GM19043 (cell line): ENCODE measurements at regions not wholly inside any gene's neighbourhood (a gene's known extent, or its start where the extent isn't known, plus 50 kb on each side); places are given as distances from the start of the nearest gene placed in this dataset.
A peak's percentile ranks its signal among the peaks of the same experiment; 100 is the strongest.
"Not testable (repeated sequence)": the region's sequence is repeated elsewhere in the genome, so short reads cannot be mapped to it uniquely, and the experiment has no call there.

Experiments used
- ATAC-seq: cut with Tn5 transposase; IDR thresholded peaks from one replicate; pipeline ENCODE4 v1.9.1; 2021; ENCODE audit warnings: low read depth; ENCODE audit not compliant: unreplicated experiment

DNA sequence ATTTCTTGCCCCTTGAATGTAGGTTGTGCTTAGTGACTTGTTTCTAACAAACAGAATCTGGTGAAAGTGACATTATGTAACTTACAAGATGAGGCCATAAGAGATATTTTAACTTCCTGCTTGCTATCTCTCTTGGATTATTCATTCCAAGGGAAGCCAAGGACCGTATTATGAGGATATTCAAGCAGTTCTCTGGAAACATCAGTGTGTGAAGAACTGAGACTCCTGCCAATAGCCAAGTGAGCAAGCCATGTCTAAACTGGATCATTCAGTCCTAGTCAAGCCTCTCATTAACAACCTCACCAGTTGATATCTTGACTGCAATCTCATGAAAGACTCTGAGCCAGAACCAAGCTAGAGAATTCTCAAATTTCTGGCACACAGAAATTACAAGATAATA is 765.1 kb upstream of the SLC8A1 start:
- ATAC-seq, result no peak

DNA sequence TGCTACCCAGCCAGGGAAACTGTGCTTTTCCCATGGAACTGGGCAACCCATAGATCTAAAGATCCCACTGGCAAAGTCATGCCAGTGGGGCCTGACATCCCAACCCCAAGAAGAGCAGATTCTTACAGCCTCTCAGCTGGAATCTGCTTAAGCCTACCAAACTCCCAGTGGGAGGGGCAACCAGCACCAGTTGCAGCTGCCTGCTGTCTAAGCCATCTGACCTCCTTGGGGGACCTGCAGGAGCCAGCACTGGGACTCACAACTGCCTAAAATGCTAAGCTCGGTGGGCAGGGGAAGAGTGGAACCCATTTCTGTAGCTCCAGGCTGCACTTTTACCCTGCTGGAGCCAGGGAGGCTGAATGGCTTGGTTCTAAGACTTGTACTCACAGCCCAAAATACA is 770.7 kb upstream of the SLC8A1 start:
- no peak for ATAC-seq

DNA sequence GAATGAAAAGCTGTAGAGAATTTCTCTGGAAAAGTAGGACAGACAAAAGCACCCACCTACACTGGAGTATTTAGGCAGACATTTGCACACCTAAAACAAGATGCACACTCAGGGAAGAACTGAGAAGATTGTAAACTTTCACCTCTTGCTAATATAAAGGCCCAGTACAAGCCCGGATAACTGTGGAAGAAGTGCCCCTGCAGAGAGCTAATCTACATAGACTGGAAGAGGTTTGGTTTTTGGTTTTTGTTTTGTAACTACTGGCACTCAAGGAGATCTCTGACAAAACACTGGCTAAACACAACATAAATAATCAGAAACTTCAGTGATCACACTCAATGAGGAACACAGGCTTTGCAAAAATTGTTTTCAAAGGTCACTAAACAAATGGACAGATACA is 782.2 kb upstream of the SLC8A1 start:
- no peak for ATAC-seq

DNA sequence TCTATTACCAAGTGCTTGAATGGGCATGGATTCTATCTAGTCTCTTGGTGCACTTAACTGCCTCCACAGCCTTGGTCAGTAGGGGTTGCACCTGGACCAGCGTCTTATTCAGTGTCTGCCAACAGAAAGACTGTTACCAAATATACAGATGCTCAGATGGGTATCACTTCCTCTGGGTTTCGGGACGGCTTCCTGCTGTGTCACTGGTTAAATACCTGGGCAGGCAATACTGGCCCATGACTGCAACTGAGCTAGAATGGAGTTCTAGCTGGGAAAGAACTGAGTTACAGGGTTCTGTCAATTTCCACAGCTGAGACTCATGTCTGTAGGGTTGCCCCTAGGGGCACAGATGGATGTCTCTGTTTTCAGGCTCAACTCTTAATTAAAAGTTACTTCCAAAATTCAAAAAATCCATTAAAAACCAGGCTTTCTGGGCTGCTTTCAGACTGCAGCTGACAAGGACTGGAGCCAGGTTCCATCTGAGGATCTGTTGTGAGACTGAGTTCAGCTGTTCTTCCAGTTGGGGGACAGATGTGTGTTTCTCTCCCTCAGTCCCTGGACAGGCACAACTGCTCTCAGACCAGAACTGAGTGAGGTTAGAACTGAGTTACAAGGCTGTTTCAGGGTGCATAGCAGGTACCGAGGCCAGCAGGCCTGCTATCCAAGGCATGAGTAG is 789.6 kb upstream of the SLC8A1 start:
- ATAC-seq, result peak; percentile 77

DNA sequence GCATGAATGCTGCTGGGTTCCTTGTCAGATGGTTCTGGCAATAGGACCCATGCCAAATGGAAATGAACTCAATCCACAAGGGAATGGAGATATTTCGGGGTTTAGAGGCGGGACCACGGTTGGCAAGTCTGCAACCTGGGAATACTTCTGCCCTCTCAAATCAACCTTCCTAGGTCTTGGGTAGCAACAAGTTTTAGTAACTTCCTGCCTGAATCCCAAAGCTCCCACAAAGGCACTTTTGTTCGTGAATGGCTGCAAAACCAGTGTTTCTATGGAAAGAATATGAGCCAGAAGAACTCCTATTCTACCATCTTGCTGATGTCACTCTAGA is 790.1 kb upstream of the SLC8A1 start:
- no peak for ATAC-seq

DNA sequence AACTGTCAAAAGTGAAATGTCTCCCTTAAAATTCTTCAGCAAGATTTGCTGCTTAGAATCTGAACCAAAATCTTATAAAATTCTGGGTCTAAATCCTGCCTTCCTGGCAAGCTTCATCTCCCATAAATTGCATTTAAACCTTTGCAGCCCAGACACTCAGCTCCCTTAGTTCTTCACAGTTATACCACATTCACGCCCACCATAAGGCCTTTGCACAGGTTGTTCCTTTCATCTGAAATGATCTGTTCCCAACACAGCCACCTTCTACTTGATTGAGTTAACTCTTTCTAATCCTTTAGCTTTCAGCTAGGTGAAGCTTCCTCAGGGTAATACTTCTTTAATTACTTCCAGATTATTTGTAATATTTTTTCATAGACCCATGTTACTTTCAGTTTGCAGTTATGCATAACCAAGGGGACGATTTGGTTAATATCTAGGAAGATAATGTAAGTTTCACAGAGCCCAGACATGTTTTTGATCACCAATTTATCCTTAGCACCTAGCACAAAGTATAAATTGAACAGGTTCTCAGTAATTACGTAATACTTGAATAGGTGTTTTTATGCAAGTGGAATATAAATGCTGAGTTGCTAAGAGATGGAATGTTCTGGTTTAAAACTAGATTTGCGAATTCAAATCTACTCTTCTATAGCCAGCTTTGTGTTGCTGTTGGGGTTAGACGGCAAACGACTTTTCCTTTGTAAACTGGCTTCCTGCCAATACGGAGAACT is 779.7 kb upstream of the PKDCC start:
- no peak for ATAC-seq

DNA sequence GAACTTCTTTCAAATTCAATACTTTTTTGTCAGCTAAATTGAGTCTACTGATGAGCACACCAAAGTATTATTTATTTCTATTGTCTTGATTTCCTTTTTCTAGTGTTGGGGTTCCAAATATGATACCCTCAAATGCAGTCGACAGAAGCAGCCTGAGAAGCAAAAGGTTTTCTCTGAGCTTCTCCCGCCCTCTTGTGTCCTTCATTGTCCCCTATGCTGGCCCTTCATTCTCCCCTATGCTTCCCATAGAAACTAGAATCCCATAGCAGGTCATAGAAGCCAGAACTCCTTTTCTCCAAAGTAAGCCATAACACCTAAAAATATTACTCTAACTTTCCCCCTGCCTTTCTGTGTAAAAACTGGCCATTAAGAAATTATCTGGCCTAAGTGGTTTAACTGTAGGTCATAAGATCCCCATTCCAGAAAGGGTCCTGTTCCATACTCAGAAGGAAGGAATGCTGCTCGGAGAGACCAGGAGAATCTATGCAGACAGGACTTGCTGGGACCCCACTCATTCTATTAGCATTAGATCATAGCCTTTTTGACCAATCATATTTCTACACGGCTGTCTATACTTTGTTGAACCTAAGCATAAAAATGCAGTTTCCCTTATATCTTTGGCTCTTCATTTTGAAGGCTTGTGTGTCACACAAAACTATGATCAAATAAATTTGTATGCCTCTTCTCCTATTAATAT is 764.6 kb upstream of the PKDCC start:
- ATAC-seq, result no peak

DNA sequence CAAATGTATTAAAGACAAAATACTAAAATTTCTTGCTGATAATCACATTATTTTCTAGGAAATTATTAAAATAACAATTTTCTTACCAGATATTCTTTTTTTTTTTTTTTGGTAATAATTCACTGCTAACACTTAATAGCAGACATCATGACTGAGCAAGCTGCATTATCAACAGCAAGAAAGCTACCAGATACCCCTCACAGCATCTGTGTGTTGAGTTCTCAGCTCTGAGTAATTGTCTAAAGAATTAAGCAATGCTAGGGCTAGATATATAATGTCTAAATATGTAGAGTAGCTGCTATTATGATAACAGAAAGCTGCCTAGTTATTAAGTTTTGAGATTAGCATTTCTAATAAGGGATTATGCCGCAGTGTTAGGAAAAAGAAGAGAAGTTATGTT is 754.3 kb upstream of the PKDCC start:
- no peak for ATAC-seq

DNA sequence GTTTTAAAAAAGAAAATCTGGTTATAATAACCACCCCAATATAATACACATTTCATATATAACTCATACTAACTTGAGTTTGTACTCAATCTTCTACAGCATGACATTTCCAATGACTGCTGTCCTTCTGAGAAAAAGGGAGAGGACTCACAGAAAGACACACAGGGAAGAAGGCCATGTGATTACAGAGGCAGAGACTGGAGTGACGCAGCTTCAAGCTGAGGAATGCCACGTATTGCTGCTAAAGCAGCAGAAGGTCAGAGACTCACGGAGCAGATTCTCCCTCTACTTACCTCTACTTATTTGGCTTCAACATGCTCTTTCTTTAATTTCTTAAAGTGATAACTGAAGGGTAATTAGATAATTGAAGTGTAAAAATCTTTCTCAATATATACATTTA is 753.5 kb upstream of the PKDCC start:
- no peak for ATAC-seq

DNA sequence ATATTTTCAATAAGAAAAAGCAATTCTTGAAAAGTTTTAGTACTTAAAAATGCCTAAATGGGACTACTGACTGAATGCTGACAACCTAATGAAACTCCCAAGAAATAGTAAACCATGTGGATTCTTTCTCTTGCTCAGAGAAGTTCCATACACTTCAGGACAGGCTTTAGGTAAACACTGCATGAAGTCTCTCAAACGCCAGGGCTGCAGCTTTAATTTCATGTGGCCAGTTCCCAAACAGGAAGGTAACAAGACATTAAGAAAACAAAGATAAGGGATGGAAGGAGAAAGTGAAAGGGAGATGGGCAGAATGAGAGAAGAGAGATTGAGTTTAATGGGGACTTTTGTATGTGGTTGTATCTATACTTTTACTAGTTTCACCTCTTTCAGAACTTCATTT is 734.7 kb upstream of the PKDCC start:
- no peak for ATAC-seq

DNA sequence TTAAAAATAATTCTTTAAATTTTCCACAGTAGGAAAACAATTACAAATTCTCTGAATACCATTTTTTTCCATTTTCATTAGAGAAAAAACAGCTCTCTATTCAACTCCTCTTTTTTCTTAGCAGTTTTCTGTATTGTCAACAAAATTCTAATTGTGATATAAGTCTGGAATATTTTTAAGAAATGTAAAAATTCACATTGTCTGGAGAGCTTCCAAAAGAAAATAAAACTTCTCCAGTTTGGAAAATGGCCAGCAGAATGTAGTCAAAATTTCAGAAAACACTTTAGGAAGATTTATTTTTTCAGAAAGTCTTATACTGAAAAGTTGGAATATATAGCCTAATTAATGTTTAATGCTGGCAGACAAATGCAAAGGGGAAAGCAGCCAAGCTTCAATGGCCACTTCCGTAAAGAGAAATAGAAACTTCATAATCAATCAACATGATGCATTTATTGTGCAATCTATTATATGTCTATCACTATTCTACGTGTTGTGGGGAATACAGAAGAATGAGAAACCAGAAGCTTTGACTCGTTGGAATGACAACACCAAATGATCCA is 733.2 kb upstream of the PKDCC start:
- ATAC-seq, result no peak

DNA sequence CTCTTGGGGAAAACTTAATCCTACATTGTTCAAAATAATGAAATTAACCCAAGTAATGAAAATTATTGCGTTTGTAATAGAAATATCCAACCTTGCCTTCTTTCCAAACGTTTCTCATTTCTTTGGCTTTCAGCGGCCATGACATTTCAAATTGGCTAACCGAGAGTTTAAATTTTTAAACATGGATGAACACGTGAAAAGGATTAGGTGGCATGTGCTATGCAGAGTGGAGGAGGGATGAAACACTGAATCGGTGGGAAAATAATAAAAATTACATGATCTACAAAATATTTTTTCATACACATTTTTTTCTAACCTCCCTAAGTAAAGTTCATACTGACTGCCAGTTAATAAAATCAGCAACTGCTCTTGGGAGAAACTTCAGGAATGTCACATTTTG is 728.4 kb upstream of the PKDCC start:
- no peak for ATAC-seq

DNA sequence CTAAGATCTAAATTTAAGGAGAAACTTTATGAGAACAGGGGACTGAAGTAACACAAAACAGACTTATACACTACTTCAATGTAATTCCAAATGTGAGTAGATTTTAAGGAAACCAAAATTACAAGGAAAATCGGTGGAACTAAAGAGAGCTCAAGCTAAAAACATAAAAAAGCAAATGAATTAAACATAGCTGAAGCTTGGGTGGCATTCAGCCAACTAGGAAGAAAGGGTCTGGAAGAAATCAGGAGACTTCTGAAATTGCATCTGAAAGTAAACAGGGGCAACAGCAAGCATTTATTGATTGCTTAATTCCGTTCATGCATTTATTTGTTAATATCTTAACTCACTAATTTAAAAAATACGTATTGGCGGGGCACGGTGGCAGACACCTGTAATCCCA is 727.3 kb upstream of the PKDCC start:
- no peak for ATAC-seq

DNA sequence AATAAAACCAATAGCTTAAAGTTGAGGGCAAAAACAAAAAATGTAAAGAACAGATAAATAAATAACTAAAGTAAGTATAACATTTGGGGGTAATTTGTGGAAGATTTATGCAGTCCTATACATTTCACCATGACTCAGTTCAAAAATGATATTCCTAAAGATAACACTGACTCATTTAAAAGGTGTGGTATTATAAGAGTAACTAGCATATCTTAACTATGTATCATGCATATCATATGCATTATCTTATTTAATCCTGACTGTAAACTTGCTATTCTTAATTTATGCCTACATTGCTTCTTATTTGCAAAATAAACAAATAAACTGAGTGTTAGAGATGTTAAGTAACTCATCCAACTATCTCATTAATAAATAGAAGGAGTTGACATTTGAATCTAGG is 726.5 kb upstream of the PKDCC start:
- ATAC-seq, result no peak

DNA sequence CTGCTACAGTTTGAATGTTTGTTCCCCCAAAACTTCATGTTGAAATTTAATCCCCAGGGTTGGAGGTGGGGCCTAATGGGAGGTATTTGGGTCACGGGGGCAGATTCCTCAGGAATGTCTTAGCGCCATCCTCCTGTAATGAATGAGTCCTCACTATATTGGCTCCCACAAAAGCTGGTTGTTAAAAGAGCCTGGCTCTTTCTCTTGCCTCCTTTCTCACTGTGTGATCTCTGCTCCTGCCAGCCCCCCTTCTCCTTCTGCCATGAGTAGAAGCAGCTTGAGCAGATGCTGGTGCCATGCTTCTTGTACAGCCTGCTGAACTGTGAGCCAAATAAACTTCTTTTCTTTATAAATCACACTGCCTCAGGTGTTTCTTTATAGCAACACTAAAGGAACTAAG is 721.0 kb upstream of the PKDCC start:
- ATAC-seq, result no peak

DNA sequence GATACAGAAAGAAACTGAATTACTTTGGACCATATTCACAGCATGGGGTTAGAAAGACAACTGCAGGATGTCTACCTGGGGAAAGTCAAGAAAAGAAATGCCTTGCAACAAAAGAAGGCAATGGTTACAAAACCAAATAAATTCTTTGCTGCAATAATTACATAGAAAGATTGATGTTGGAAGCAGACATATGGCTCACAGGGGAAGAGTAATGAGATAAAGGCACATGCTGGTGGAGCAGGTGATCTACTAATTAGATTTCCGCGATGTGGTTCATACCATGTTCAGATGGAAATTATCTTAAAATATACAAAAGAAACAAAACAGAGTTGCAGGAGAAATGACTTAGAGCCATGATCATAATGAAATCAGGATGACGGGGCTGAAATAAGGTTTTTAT is 718.8 kb upstream of the PKDCC start:
- ATAC-seq, result no peak

DNA sequence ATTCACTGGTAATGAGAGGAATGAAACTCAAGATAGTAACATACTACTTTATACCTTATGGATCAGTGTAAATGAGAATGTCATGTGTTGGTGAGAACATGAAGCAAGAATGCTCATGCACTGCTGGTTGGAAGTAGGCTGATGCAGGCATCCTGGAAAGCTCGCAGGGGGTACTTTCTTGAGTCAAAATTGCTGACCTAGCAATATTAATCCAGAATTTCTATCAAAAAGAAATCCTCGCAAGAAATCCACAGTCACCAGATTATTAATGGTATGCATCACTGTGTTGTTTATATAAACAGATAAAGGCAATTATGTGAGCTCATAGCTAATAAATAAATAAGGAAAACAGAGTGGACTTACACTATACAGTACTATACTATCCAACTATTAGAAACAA is 713.7 kb upstream of the PKDCC start:
- ATAC-seq, result no peak

DNA sequence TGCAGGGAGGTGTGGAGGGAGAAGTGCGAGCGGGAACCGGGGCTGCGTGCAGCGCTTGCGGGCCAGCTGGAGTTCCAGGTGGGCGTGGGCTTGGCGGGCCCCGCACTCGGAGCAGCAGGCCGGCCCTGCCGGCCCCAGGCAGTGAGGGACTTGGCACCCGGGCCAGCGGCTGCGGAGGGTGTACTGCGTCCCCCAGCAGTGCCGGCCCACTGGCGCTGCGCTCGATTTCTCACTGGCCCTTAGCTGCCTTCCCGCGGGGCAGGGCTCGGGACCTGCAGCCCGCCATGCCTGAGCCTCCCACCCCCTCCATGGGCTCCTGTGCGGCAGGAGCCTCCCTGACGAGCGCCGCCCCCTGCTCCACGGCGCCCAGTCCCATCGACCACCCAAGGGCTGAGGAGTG is 712.2 kb upstream of the PKDCC start:
- not testable (repeated sequence) for ATAC-seq

DNA sequence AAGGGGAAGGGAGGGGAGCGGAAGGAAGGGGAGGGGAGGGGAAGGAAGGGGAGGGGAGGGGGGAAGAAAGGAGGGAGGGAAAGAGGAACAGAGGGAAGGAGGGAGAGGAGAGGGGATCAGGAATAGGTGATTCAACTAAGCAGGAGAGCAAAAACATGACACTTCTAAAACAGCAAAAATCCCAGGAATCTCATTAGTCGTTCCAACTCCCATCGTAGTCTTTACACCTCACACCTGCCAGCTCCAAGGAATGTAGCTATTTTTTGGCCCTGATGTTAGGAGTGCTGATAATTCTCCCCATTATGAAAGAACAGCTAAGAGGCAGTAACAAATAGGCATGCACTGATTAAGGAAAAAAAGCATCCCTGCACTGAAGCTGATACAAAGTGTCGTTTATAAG is 709.9 kb upstream of the PKDCC start:
- no peak for ATAC-seq

DNA sequence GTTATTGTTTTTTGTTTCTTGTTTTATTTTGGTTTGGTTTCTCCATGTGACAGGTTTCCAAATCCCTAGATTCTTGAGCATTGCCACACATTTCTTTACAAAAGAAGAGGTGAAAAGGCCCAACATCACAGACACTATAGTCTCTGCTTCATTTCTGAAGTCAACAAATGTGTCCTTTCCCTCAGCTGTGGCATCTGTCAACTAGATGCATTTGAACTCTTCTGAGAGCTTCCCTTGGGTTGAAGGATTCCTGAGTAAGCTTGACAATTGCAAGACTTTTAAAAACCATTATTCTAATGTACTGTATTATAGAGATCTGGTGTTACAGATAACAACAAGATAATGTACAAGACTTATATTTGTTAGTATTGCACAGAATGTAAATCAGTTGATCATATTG is 703.3 kb upstream of the PKDCC start:
- ATAC-seq, result no peak

DNA sequence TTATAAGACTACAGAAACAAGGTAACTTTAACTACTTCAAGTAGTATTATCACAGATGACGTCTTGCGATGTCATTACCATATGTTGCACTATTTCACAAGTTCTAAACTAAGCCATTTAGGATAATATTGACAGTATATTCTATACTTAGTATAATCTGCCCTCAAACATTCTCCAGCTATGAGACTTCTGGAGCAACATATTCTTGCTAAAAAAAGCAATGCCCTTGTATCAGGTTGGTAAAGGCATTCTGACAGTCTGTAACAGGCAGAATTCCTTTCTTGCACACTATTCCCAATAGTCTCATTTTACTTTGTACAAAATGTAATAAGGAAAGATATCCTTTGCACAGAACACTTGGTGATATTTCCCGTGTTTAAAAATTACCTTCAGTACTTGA is 694.8 kb upstream of the PKDCC start:
- no peak for ATAC-seq

DNA sequence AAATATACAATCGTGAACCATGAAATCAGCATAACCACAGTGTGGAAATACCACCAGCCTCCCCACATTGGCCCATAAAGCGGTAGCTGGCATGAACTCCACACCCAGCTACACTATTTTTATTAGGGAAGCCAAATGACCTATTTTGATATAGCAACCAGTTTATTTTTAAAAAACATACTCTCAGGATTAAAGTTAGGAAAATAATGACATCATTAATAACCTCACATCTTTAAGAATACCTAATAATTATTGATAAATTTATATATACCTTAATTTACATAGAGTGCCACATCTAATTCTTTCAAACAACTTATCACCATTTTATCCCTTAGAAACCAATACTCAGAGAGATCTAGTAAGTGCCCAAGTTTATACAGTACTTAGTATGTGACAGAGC is 692.0 kb upstream of the PKDCC start:
- ATAC-seq, result no peak
